Nephron (organoid): ENCODE measurements at regions not wholly inside any gene's neighbourhood (a gene's known extent, or its start where the extent isn't known, plus 50 kb on each side); places are given as distances from the start of the nearest gene placed in this dataset.

Experiments
- H3K27ac Mint-ChIP-seq, 3 experiments: 2 replicates each; pipeline ENCODE4 v1.8.0; 2020; ENCODE audit warnings: mixed read lengths in 3 of 3, mild to moderate bottlenecking in 2 of 3, moderate library complexity in 1 of 3
- H3K27me3 Mint-ChIP-seq: 2 replicates; pipeline ENCODE4 v1.8.0; 2021; ENCODE audit warnings: low read depth, mild to moderate bottlenecking, moderate library complexity, mixed read lengths
- H3K36me3 Mint-ChIP-seq: 2 replicates; pipeline ENCODE4 v1.8.0; 2020; ENCODE audit warnings: low read depth, mixed read lengths
- H3K4me1 Mint-ChIP-seq: 2 replicates; pipeline ENCODE4 v1.8.0; 2020; ENCODE audit warnings: mixed read lengths
- H3K4me3 Mint-ChIP-seq, 3 experiments: 2 replicates each; pipeline ENCODE4 v1.8.0; 2020; ENCODE audit warnings: mild to moderate bottlenecking in 3 of 3, mixed read lengths in 3 of 3, moderate library complexity in 2 of 3
- H3K9me3 Mint-ChIP-seq: 2 replicates; pipeline ENCODE4 v1.8.0; 2020; ENCODE audit warnings: mixed read lengths
- CTCF ChIP-seq, 3 experiments: fragments of 200-600 bp; sonication (generic); IDR thresholded peaks; one replicate each; pipeline ENCODE4 v1.5.0; 2021; ENCODE audit warnings: antibody characterized with exemption in 3 of 3; ENCODE audit not compliant: unreplicated experiment in 3 of 3

- Mint-ChIP-seq H3K36me3 (no peaks in the 10 kb centered on the region), H3K4me1 (peaks cover 28% of the 10 kb centered on the region), H3K9me3 (no peaks in the 10 kb centered on the region), H3K27ac (no peak overlapping the region), H3K4me3 (no peak overlapping the region), H3K27me3 (peaks cover 26% of the 10 kb centered on the region)
- no peak for TF ChIP-seq CTCF (IDR thresholded peaks at IDR 0.05; ENCODE audit: unreplicated experiment in 3 of 3)
Measured at GRCh38 chr2:236773206-236773605, 203.6 kb downstream of the ACKR3 start.

- peaks cover 33% of the 10 kb centered on the region for H3K4me1 Mint-ChIP-seq
- peaks cover 1% of the 10 kb centered on the region for H3K9me3 Mint-ChIP-seq
Measured at GRCh38 chr2:236774171-236774570, 204.5 kb downstream of the ACKR3 start.

GRCh38 chr2:236775511-236775910 is 205.9 kb downstream of the ACKR3 start:
- TF ChIP-seq CTCF (IDR thresholded peaks at IDR 0.05; ENCODE audit: unreplicated experiment in 3 of 3): no peak
- Mint-ChIP-seq H3K27ac (peak overlapping the region; percentile 76 to 93 (median 82)), H3K4me1 (peaks cover 33% of the 10 kb centered on the region), H3K27me3 (peaks cover 26% of the 10 kb centered on the region), H3K36me3 (no peaks in the 10 kb centered on the region), H3K4me3 (no peak overlapping the region), H3K9me3 (peaks cover 5% of the 10 kb centered on the region)

More at GRCh38 chr2:236774171-236774570, 204.5 kb downstream of the ACKR3 start:
- H3K27ac Mint-ChIP-seq: no peak overlapping the region
- H3K27me3 Mint-ChIP-seq: peaks cover 26% of the 10 kb centered on the region
- TF ChIP-seq CTCF (IDR thresholded peaks at IDR 0.05; ENCODE audit: unreplicated experiment in 3 of 3): no peak
- no peaks in the 10 kb centered on the region for H3K36me3 Mint-ChIP-seq
- no peak overlapping the region for H3K4me3 Mint-ChIP-seq

- Mint-ChIP-seq H3K36me3 (no peaks in the 10 kb centered on the region), H3K27ac (peak overlapping the region in 2 of 3 experiments; percentile 76 to 82), H3K4me3 (no peak overlapping the region), H3K27me3 (peaks cover 21% of the 10 kb centered on the region), H3K4me1 (peaks cover 33% of the 10 kb centered on the region), H3K9me3 (peaks cover 5% of the 10 kb centered on the region)
- TF ChIP-seq CTCF (IDR thresholded peaks at IDR 0.05; ENCODE audit: unreplicated experiment in 3 of 3): no peak
Measured at GRCh38 chr2:236776206-236776605, 206.6 kb downstream of the ACKR3 start.

GRCh38 chr2:236776695-236777251 is 207.1 kb downstream of the ACKR3 start:
- Mint-ChIP-seq H3K4me1 (peaks cover 38% of the 10 kb centered on the region), H3K4me3 (no peak overlapping the region), H3K9me3 (peaks cover 5% of the 10 kb centered on the region), H3K27me3 (peaks cover 20% of the 10 kb centered on the region), H3K27ac (peak overlapping the region; percentile 57 to 70 (median 67)), H3K36me3 (no peaks in the 10 kb centered on the region)
- no peak for TF ChIP-seq CTCF (IDR thresholded peaks at IDR 0.05; ENCODE audit: unreplicated experiment in 3 of 3)

- H3K9me3 Mint-ChIP-seq: peaks cover 5% of the 10 kb centered on the region
- H3K27me3 Mint-ChIP-seq: peaks cover 14% of the 10 kb centered on the region
- H3K27ac Mint-ChIP-seq: peak overlapping the region in 1 of 3 experiments; percentile 59
- TF ChIP-seq CTCF (IDR thresholded peaks at IDR 0.05; ENCODE audit: unreplicated experiment in 3 of 3): no peak
- no peak overlapping the region for H3K4me3 Mint-ChIP-seq
- peaks cover 44% of the 10 kb centered on the region for H3K4me1 Mint-ChIP-seq
- no peaks in the 10 kb centered on the region for H3K36me3 Mint-ChIP-seq
Measured at GRCh38 chr2:236777408-236777807, 207.8 kb downstream of the ACKR3 start.
